Mesothelial cell of epicardium (in vitro differentiated cells): ENCODE measurements at regions not wholly inside any gene's neighbourhood (a gene's known extent, or its start where the extent isn't known, plus 50 kb on each side); places are given as distances from the start of the nearest gene placed in this dataset.

Source experiments
- DNase-seq, 2 experiments: peaks; one replicate each; pipeline ENCODE4 v3.0.0; 2021; ENCODE audit warnings: low spot score in 2 of 2; ENCODE audit not compliant: unreplicated experiment in 2 of 2
- H3K27ac Mint-ChIP-seq: 2 replicates; pipeline ENCODE4 v1.8.0; 2021; ENCODE audit warnings: mixed read lengths
- H3K27me3 Mint-ChIP-seq: 2 replicates; pipeline ENCODE4 v1.8.0; 2021; ENCODE audit warnings: low read depth, mixed read lengths
- H3K36me3 Mint-ChIP-seq: 2 replicates; pipeline ENCODE4 v1.8.0; 2021; ENCODE audit warnings: mixed read lengths
- H3K4me1 Mint-ChIP-seq: 2 replicates; pipeline ENCODE4 v1.8.0; 2021; ENCODE audit warnings: mixed read lengths
- H3K4me3 Mint-ChIP-seq: 2 replicates; pipeline ENCODE4 v1.8.0; 2021; ENCODE audit warnings: mild to moderate bottlenecking, moderate library complexity, mixed read lengths
- H3K9me3 Mint-ChIP-seq: 2 replicates; pipeline ENCODE4 v1.8.0; 2021; ENCODE audit warnings: mixed read lengths
- CTCF ChIP-seq: fragments of 200-600 bp; sonication (generic); IDR thresholded peaks from one replicate; pipeline ENCODE4 v1.5.0; 2021; ENCODE audit warnings: antibody characterized with exemption; ENCODE audit not compliant: unreplicated experiment

GRCh38 chr18:47411159-47411558 lies 159.7 kb upstream of the SKOR2 start:
- Mint-ChIP-seq H3K36me3 (no peaks in the 10 kb centered on the region), H3K4me3 (no peak overlapping the region), H3K27me3 (peaks cover 50% of the 10 kb centered on the region), H3K4me1 (peaks cover 4% of the 10 kb centered on the region), H3K27ac (no peak overlapping the region), H3K9me3 (no peaks in the 10 kb centered on the region)
- no peak for DNase-seq
- no peak for TF ChIP-seq CTCF

- H3K27me3 Mint-ChIP-seq: peaks cover 40% of the 10 kb centered on the region
- no peak for TF ChIP-seq CTCF
- H3K36me3 Mint-ChIP-seq: no peaks in the 10 kb centered on the region
- DNase-seq: no peak
- H3K4me1 Mint-ChIP-seq: no peaks in the 10 kb centered on the region
- no peaks in the 10 kb centered on the region for H3K9me3 Mint-ChIP-seq
- H3K27ac Mint-ChIP-seq: no peak overlapping the region
- no peak overlapping the region for H3K4me3 Mint-ChIP-seq
Measured at GRCh38 chr18:47410139-47410538, 158.7 kb upstream of the SKOR2 start.

- Mint-ChIP-seq H3K4me3 (no peak overlapping the region), H3K4me1 (no peaks in the 10 kb centered on the region), H3K27ac (no peak overlapping the region), H3K36me3 (no peaks in the 10 kb centered on the region), H3K9me3 (no peaks in the 10 kb centered on the region), H3K27me3 (peaks cover 36% of the 10 kb centered on the region)
- no peak for DNase-seq
- no peak for TF ChIP-seq CTCF
Measured at GRCh38 chr18:47409519-47409918, 158.1 kb upstream of the SKOR2 start.

- H3K27me3 Mint-ChIP-seq: peaks cover 35% of the 10 kb centered on the region
Measured at GRCh38 chr18:47407736-47408135, 156.3 kb upstream of the SKOR2 start.

GRCh38 chr18:47404845-47405244 lies 153.4 kb upstream of the SKOR2 start:
- Mint-ChIP-seq H3K9me3 (no peaks in the 10 kb centered on the region), H3K4me1 (no peaks in the 10 kb centered on the region), H3K36me3 (no peaks in the 10 kb centered on the region), H3K27ac (no peak overlapping the region), H3K27me3 (peaks cover 30% of the 10 kb centered on the region), H3K4me3 (no peak overlapping the region)
- no peak for DNase-seq
- no peak for TF ChIP-seq CTCF

More at GRCh38 chr18:47407736-47408135, 156.3 kb upstream of the SKOR2 start:
- DNase-seq: no peak
- no peaks in the 10 kb centered on the region for H3K4me1 Mint-ChIP-seq
- H3K9me3 Mint-ChIP-seq: no peaks in the 10 kb centered on the region
- TF ChIP-seq CTCF: no peak
- H3K4me3 Mint-ChIP-seq: no peak overlapping the region
- no peaks in the 10 kb centered on the region for H3K36me3 Mint-ChIP-seq
- no peak overlapping the region for H3K27ac Mint-ChIP-seq

GRCh38 chr18:47403949-47404348 lies 152.5 kb upstream of the SKOR2 start:
- Mint-ChIP-seq H3K27me3 (peaks cover 33% of the 10 kb centered on the region), H3K4me1 (no peaks in the 10 kb centered on the region), H3K4me3 (no peak overlapping the region), H3K27ac (no peak overlapping the region), H3K36me3 (no peaks in the 10 kb centered on the region), H3K9me3 (no peaks in the 10 kb centered on the region)
- no peak for DNase-seq
- TF ChIP-seq CTCF: no peak
